ENCODE measurements at regions not wholly inside any gene's neighbourhood (a gene's known extent, or its start where the extent isn't known, plus 50 kb on each side); places are given as distances from the start of the nearest gene placed in this dataset.
A peak's percentile ranks its signal among the peaks of the same experiment; 100 is the strongest.
"Not testable (repeated sequence)": the region's sequence is repeated elsewhere in the genome, so short reads cannot be mapped to it uniquely, and the experiment has no call there.

GRCh38 chr10:90034862-90035261, 333.5 kb downstream of the KIF20B start:
- DNase-seq: not testable (repeated sequence)

GRCh38 chr10:90041585-90041984, 340.2 kb downstream of the KIF20B start:
- no peak for DNase-seq

GRCh38 chr10:90042075-90042474, 340.7 kb downstream of the KIF20B start:
- no peak for DNase-seq

DNA sequence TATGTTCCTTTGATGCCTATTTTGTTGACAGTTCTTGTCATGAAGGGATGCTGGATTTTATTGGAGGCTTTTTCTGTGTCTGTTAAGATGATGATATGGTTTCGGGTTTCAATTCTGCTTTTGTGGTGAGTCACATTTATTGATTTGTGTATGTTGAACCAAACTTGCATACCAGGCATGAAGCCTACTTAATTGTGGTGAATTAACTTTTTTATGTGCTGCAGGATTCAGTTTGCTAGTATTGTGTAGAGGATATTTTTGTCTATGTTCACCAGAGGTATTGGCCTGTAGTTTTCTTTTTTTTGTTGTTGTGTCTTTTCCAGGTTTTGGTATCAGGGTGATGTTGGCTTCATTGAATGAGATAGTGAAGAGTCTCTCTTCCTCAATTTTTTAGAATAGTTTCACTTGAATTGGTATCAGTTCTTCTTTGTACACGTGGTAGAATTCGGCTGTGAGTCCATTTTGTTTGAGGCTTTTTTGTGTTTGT, 345.9 kb downstream of the KIF20B start:
- no peak for DNase-seq

GRCh38 chr10:90051053-90051452, 349.7 kb downstream of the KIF20B start:
- no peak for DNase-seq

DNA sequence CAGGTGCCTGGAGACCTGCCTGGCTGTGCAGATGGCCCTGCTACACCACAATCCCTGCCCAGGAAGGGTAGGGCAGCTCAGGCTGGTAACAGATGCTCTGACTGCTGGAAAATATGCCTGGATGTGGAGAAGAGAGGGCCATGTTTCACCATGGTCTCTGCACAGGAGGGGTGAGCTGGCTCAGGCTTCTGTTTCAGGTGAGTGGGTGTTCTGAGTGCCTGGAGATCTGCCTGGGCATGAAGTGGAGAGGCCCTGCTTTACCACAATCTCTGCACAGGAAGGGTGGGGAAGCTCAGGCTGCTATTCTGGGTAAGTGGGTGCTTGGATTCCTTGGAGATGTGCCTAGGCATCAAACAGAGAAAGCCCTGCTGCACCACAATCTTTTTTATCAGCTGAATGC, 350.1 kb downstream of the KIF20B start:
- no peak for DNase-seq

- DNase-seq: no peak
Measured at GRCh38 chr10:90062786-90063185, 361.4 kb downstream of the KIF20B start.

DNA sequence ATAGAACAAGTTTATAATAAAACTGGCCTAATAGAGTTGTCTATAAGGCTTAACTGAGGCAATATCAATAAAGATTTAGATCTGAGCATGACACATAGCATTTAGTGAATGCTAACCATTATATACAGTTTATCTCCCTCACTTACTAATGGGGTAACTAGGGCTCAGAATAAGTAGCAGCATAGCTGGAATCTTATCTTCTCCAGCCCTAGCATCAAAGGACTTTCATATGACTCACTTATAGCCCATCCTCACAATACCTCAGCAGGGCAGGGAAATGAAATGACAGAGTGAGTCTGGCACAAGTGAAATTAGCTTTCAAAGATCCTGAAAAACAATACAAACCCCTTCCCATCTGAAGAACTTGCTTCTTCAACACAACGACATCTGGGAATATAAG, 362.9 kb downstream of the KIF20B start:
- DNase-seq: no peak

- no peak for DNase-seq
Measured at GRCh38 chr10:90066435-90066834, 365.0 kb downstream of the KIF20B start.

DNA sequence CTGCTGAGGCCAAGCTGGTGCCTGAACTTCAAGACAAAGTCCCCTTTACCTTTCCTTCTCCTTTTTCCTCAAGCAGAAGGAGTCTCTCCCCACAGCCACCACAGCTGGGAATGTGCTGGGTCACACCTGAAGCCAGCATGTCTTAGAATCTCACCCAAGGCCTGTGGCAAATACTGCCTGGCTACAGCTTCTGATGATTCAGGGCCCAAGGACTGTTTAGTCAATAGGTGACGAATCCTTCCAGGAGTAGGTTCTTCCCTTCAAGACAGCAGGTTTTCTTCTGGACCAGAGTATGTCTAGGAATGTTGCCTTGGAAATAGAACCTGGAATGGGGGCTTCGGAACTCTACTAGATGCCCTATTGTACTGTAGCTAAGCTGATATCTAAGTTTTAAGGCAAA, 374.6 kb downstream of the KIF20B start:
- DNase-seq: no peak

- DNase-seq: no peak
Measured at GRCh38 chr10:90079819-90080218, 378.4 kb downstream of the KIF20B start.

- DNase-seq: not testable (repeated sequence)
Measured at GRCh38 chr10:90086606-90087190, 385.3 kb downstream of the KIF20B start.

DNA sequence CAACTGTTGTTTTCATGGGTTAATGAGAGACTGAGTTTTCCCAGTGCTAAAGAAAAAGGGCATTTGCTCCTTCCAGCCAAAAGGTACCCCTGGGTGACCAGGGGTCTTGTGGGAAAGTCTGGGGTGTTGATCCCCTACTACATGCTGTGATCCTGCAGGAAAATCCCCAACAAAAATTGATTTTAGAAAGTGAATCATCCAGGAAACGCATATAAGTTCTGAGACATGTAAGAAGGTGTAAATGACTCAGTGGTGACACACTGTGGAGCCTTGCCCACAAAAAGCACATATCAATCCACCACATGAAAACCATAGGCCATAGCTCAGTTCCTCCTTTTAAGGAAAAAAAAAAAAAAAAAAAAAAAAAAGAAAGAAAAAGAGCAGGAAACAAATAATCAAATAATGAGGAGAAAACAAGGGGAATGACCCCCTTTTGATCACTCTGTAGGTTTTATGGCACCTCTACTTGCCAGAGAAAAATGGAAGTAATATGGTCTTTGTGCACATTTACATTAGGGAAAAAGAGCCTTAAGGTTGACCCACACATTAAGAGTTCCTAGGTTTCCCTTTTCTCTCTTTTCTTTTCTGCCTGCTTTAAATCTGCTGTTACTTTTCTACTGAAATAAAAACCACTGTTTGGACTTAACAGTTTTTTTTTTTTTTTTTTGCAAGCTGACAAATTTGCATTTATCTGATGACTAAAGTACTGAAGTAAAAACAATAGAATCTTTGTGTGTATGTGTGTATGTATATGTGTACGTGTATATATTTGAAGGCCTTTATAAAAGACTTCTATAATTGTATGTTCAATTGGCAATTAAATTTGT, 386.0 kb downstream of the KIF20B start:
- DNase-seq: no peak

GRCh38 chr10:90088024-90088317, 386.6 kb downstream of the KIF20B start:
- no peak for DNase-seq

DNA sequence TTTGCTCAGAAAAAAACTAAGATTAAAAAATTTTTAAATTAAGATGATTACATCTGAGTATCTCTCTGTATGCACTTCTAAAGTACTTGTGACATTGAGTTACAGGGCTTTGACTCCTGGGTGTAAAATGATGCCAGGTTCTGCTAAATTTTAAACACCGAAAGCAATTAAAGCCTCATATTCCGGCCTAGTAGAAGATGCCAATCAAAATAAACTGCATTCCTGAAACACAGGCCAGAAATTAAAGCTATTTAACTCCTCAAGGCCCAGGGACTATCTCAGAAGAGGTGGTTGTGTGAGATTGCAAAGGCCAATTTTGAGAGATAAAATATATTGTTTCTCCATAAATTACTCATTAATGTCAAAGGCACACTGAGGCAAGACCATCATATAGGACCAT, 388.3 kb downstream of the KIF20B start:
- peak in 1 of 2 experiments; percentile 39 for DNase-seq

DNA sequence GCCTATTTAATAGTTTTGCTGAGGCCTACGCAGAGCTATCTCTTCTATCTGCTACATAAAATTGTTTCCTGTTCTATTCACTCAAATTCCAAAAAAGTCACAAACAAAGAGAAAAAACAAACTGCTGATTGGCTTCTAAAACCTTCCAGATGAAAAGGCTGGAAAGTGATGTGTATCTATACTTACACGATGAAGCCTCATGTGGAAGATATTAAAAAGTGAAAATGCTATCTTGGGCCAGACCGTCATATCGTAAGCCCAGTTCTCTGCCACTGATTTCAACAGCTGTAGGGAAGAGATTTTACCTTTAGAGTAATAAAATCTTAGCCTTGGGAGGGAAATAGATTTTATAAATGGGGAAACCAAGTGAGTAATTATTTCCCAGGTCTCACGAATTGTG, 394.8 kb downstream of the KIF20B start:
- no peak for DNase-seq

- DNase-seq: not testable (repeated sequence)
Measured at GRCh38 chr10:90107581-90107980, 406.2 kb downstream of the KIF20B start.

DNA sequence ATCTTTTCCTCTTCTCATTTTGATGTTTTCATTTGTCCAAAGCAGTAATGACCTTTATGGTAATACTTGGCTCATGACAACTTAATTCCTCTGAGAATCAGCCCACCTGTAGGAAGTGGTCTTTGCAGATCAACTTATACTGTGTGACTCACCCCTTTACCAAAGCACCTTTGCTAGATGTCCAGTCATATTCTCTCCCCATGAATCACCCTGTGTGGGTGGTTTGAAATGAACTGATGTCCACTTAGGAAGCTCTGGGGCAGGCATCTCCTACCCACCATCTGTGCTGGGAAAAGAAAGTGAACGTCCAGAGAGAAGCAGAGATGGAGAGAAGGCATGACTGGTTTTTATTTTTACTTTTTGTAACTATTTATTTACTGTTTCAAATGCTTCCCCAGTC, 410.3 kb downstream of the KIF20B start:
- no peak for DNase-seq

DNA sequence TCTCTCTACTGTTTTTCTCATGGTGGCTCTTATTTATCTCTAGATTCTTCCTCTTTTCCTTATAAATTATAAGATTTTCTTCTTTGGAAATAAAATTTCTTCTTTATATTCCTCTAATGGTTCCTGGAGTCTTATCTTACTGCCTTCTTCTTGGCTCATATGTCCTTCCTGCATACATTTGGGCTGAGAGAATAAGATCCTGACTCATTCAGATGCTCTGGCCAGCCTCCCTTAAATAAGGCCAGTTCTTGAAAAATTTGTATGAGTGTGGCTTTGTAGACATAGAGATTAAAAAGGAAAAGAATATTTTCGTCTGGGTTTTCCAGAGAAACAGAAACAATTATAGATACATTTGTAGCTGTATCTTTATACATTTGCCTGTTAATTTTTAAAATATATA, 411.3 kb downstream of the KIF20B start:
- DNase-seq: no peak

DNA sequence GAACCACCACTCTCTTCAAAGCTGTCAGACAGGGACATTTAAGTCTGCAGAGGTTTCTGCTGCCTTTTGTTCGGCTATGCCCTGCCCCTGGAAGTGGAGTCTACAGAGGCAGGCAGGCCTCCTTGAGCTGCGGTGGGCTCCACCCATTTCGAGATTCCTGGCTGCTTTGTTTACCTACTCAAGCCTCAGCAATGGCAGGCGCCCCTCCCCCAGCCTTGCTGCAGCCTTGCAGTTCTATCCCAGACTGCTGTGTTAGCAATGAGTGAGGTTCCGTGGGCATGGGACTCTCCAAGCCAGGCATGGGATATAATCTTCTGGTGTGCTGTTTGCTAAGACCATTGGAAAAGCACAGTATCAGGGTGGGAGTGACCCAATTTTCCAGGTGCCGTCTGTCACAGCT, 417.2 kb downstream of the KIF20B start:
- DNase-seq: not testable (repeated sequence)

DNA sequence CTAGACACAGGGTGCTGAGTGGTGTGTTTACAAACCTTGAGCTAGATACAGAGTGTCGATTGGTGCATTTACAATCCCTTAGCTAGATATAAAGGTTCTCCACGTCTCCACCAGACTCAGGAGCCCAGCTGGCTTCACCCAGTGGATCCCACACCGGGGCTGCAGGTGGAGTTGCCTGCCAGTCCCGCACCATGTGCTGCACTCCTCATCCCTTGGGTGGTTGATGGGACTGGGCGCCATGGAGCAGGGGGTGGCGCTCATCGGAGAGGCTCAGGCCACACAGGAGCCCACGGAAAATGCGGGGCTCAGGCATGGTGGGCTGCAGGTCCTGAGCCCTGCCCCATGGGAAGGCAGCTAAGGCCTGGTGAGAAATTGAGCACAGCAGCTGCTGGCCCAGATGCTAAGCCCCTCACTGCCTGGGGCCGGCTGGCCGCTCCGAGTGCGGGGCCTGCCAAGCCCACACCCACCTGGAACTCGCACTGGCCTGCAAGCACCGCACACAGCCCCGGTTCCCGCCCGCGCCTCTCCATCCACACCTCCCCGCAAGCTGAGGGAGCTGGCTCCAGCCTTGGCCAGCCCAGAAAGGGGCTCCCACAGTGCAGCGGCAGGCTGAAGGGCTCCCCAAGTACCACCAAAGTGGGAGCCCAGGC, 418.4 kb downstream of the KIF20B start:
- not testable (repeated sequence) for DNase-seq

DNA sequence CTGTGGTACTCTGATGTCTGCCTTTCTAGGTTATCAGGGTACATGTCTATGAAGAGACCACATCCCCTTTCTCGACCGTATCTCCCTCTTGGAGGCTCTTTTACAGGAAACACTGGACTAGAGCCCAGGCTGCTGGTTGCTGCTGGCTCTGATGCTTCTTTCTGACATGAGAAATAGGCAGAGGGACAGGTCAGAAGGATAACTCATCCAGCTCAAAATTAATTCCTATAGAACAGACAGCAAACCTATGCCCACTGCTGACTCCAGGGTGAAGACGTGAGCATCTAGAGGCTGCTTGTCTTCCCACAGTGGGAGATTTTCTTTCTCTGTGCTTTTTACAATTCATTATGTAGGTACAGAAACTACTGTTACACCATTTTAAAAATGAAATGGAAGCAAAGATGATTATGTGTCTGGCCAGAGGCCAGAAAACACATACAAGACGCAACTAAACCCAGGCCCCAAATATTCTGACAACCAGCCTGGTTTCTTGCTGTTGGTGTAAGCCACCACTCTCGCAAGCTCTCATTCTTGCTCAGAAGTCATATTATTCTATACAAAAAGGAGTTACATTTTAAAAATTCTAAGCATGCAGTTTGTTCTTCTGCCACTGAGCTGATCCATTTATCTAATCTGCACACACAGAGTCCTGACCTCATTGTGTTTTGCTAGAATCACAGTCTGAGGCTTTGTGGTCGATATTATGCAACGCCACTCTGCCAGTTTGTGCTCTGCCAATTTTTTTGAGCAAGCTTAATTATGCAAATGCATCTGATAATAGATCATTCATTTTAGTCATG, 424.3 kb downstream of the KIF20B start:
- DNase-seq: peak; percentile 29 to 63

- DNase-seq: peak; percentile 26 to 55
Measured at GRCh38 chr10:90126256-90126595, 424.8 kb downstream of the KIF20B start.

Data from NCI-H446 (cell line).